DOHH2 (cell line): ENCODE measurements at regions not wholly inside any gene's neighbourhood (a gene's known extent, or its start where the extent isn't known, plus 50 kb on each side); places are given as distances from the start of the nearest gene placed in this dataset.

ENCODE experiments used
- H3F3A ChIP-seq: fragments of 200-600 bp; sonication (generic), shearing (Covaris generic); 2 replicates; pipeline ENCODE4 v1.6.0; 2016; ENCODE audit warnings: antibody characterized with exemption, mild to moderate bottlenecking; ENCODE audit not compliant: control insufficient read depth, insufficient read depth
- H3K27ac ChIP-seq: fragments of 200-600 bp; sonication (generic); 2 replicates; pipeline ENCODE4 v1.5.1; 2014; ENCODE audit warnings: low read depth, mild to moderate bottlenecking, low read length, moderate library complexity
- H3K27me3 ChIP-seq: fragments of 200-600 bp; sonication (generic); 2 replicates; pipeline ENCODE4 v1.6.1; 2014; ENCODE audit warnings: mild to moderate bottlenecking, low read length, mixed read lengths; ENCODE audit not compliant: control insufficient read depth
- H3K36me3 ChIP-seq: fragments of 200-600 bp; sonication (generic); 2 replicates; pipeline ENCODE4 v1.6.1; 2014; ENCODE audit warnings: mild to moderate bottlenecking, low read length, moderate library complexity, mixed read lengths; ENCODE audit not compliant: control insufficient read depth
- H3K4me1 ChIP-seq: fragments of 200-600 bp; sonication (generic); 2 replicates; pipeline ENCODE4 v1.6.1; 2014; ENCODE audit warnings: mild to moderate bottlenecking, low read length, mixed read lengths; ENCODE audit not compliant: control insufficient read depth
- H3K4me2 ChIP-seq: fragments of 200-600 bp; sonication (generic); 2 replicates; pipeline ENCODE4 v1.6.0; 2014; ENCODE audit warnings: mild to moderate bottlenecking, low read length, moderate library complexity
- H3K4me3 ChIP-seq: fragments of 200-600 bp; sonication (generic); 2 replicates; pipeline ENCODE4 v1.5.1; 2014; ENCODE audit warnings: mild to moderate bottlenecking, low read length, mixed read lengths
- H3K79me2 ChIP-seq: fragments of 200-600 bp; sonication (generic); 2 replicates; pipeline ENCODE4 v1.6.1; 2014; ENCODE audit warnings: mild to moderate bottlenecking, low read length, mixed read lengths; ENCODE audit not compliant: control insufficient read depth
- H3K9me2 ChIP-seq: fragments of 200-600 bp; sonication (generic); replicated peaks from 2 replicates; pipeline ENCODE4 v1.6.1; 2014; ENCODE audit warnings: mild to moderate bottlenecking, low read length, mixed read lengths; ENCODE audit not compliant: control insufficient read depth
- H3K9me3 ChIP-seq: fragments of 200-600 bp; sonication (generic); 2 replicates; pipeline ENCODE4 v1.6.1; 2014; ENCODE audit warnings: antibody characterized with exemption, low read length, mixed read lengths; ENCODE audit not compliant: control insufficient read depth, insufficient read depth
- H4K20me1 ChIP-seq: fragments of 200-600 bp; sonication (generic); 2 replicates; pipeline ENCODE4 v1.6.0; 2014; ENCODE audit warnings: low read depth, mild to moderate bottlenecking, antibody characterized with exemption, low read length, moderate library complexity; ENCODE audit not compliant: control insufficient read depth, insufficient read depth
- CTCF ChIP-seq: fragments of 200-600 bp; sonication (generic); IDR thresholded peaks from one replicate; pipeline ENCODE4 v1.5.1; 2014; ENCODE audit warnings: antibody characterized with exemption, mild to moderate bottlenecking, low read depth, low read length; ENCODE audit not compliant: poor library complexity, severe bottlenecking
- EZH2phosphoT487 ChIP-seq: fragments of 200-600 bp; sonication (generic); IDR thresholded peaks from 2 replicates; pipeline ENCODE4 v1.6.1; 2017; ENCODE audit warnings: borderline replicate concordance, mild to moderate bottlenecking, antibody characterized with exemption, low read length, moderate library complexity, mixed read lengths

DNA sequence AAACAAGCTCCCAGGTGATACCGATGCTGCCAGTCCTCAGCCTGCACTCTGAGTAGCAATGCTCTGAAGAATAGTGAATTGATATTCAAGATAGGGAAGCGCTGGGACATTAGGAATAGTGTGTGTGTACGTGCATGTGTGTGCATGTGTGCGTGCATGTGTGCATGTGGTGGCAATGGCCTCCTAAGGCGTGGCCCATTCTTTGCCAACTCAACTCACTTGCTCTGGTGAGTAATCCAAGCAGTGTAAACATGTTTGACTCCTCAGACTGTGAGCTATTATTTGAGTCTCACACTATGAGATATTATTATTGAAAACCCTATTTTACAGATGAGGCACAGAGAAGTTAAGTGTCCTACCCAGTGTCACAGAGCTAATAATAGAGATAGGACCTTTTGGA lies 186.6 kb downstream of the RAB11FIP2 start:
- H3K9me3 ChIP-seq = no peaks in the 10 kb centered on the region
- H3K4me3 ChIP-seq = no peak overlapping the region
- TF ChIP-seq EZH2phosphoT487 (no peak), CTCF (no peak)
- H3K4me2 ChIP-seq = no peak overlapping the region
- no peaks in the 10 kb centered on the region for H3F3A ChIP-seq
- no peaks in the 10 kb centered on the region for H3K79me2 ChIP-seq
- H3K4me1 ChIP-seq = no peaks in the 10 kb centered on the region
- no peak overlapping the region for H3K27ac ChIP-seq
- H4K20me1 ChIP-seq = no peaks in the 10 kb centered on the region
- H3K27me3 ChIP-seq = no peaks in the 10 kb centered on the region
- H3K36me3 ChIP-seq = no peaks in the 10 kb centered on the region
- H3K9me2 ChIP-seq = no peaks in the 10 kb centered on the region

GRCh38 chr10:117860823-117861222 lies 185.9 kb downstream of the RAB11FIP2 start:
- no peaks in the 10 kb centered on the region for H3F3A ChIP-seq
- no peak for TF ChIP-seq EZH2phosphoT487
- peak; percentile 64 for TF ChIP-seq CTCF
- H3K27ac ChIP-seq = no peak overlapping the region
- H3K79me2 ChIP-seq = no peaks in the 10 kb centered on the region
- no peaks in the 10 kb centered on the region for H3K36me3 ChIP-seq
- H3K9me3 ChIP-seq = no peaks in the 10 kb centered on the region
- H3K4me1 ChIP-seq = no peaks in the 10 kb centered on the region
- H4K20me1 ChIP-seq = no peaks in the 10 kb centered on the region
- H3K27me3 ChIP-seq = no peaks in the 10 kb centered on the region
- no peak overlapping the region for H3K4me3 ChIP-seq
- no peaks in the 10 kb centered on the region for H3K9me2 ChIP-seq
- H3K4me2 ChIP-seq = no peak overlapping the region

DNA sequence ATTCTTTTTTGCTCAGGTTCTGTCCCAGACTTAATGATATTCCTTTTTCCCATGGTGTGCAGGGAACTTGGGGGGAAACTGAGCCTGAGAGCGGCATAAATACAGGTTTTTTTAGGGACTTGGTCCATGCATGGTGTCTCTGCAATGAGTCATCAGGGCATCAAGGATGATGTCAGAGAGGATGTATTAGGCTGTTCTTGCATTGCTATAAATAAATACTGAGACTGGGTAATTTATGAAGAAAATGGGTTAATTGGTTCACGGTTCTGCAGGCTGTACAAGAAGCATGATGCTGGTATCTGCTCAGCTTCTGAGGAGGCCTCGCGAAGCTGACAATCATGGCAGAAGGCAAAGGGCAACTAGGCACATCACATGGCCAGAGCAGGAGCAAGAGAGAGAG lies 185.4 kb downstream of the RAB11FIP2 start:
- H3K4me3 ChIP-seq = no peak overlapping the region

More for the DNA sequence above, 185.4 kb downstream of the RAB11FIP2 start:
- H3F3A ChIP-seq = no peaks in the 10 kb centered on the region
- H3K27me3 ChIP-seq = no peaks in the 10 kb centered on the region
- no peak for TF ChIP-seq CTCF
- no peak for TF ChIP-seq EZH2phosphoT487
- no peaks in the 10 kb centered on the region for H3K36me3 ChIP-seq
- H3K9me2 ChIP-seq = no peaks in the 10 kb centered on the region
- H3K27ac ChIP-seq = no peak overlapping the region
- no peak overlapping the region for H3K4me2 ChIP-seq
- H3K79me2 ChIP-seq = no peaks in the 10 kb centered on the region
- H4K20me1 ChIP-seq = no peaks in the 10 kb centered on the region
- H3K4me1 ChIP-seq = no peaks in the 10 kb centered on the region
- H3K9me3 ChIP-seq = no peaks in the 10 kb centered on the region
